Muscle of back (tissue), 3 donors: ENCODE measurements at regions not wholly inside any gene's neighbourhood (a gene's known extent, or its start where the extent isn't known, plus 50 kb on each side); places are given as distances from the start of the nearest gene placed in this dataset.
"Not testable (repeated sequence)": the region's sequence is repeated elsewhere in the genome, so short reads cannot be mapped to it uniquely, and the experiment has no call there.

Experiments
- DNase-seq, 3 donors: peaks; one replicate each; pipeline versions ENCODE4 v3.0.0 to v3.0.0-alpha.2; 2013

- DNase-seq: no peak
These were observed 208.4 kb upstream of the ADAMTS3 start for GRCh38 chr4:72777436-72777835.

GRCh38 chr4:72770708-72771107 lies 201.7 kb upstream of the ADAMTS3 start:
- DNase-seq: no peak

GRCh38 chr4:72768364-72768763 lies 199.3 kb upstream of the ADAMTS3 start:
- DNase-seq: no peak

GRCh38 chr4:72767618-72768302 lies 198.7 kb upstream of the ADAMTS3 start:
- peak in 1 of 3 donors; percentile 5 for DNase-seq

GRCh38 chr4:72765788-72766187 lies 196.8 kb upstream of the ADAMTS3 start:
- DNase-seq: not testable (repeated sequence)

- DNase-seq: no peak
These were observed 192.5 kb upstream of the ADAMTS3 start for GRCh38 chr4:72761368-72762038.

- DNase-seq: not testable (repeated sequence)
These were observed 184.4 kb upstream of the ADAMTS3 start for GRCh38 chr4:72753414-72753813.

- no peak for DNase-seq
These were observed 175.2 kb upstream of the ADAMTS3 start for GRCh38 chr4:72744103-72744725.

- no peak for DNase-seq
These were observed 174.1 kb upstream of the ADAMTS3 start for GRCh38 chr4:72743078-72743477.

GRCh38 chr4:72715299-72715698 lies 146.3 kb upstream of the ADAMTS3 start:
- DNase-seq: no peak

GRCh38 chr4:72714482-72715279 lies 145.7 kb upstream of the ADAMTS3 start:
- no peak for DNase-seq

GRCh38 chr4:72712997-72713396 lies 144.0 kb upstream of the ADAMTS3 start:
- no peak for DNase-seq

GRCh38 chr4:72709475-72709874 lies 140.5 kb upstream of the ADAMTS3 start:
- no peak for DNase-seq

- no peak for DNase-seq
These were observed 137.7 kb upstream of the ADAMTS3 start for GRCh38 chr4:72706684-72707083.

GRCh38 chr4:72704925-72705640 lies 136.1 kb upstream of the ADAMTS3 start:
- not testable (repeated sequence) for DNase-seq

GRCh38 chr4:72702948-72703347 lies 133.9 kb upstream of the ADAMTS3 start:
- no peak for DNase-seq

- peak; percentile 38 to 73 (median 45) for DNase-seq
These were observed 133.2 kb upstream of the ADAMTS3 start for GRCh38 chr4:72701987-72702819.

GRCh38 chr4:72690771-72691170 lies 121.8 kb upstream of the ADAMTS3 start:
- no peak for DNase-seq

- DNase-seq: no peak
These were observed 120.9 kb upstream of the ADAMTS3 start for GRCh38 chr4:72689923-72690322.

- DNase-seq: not testable (repeated sequence)
These were observed 117.4 kb upstream of the ADAMTS3 start for GRCh38 chr4:72686390-72686789.

GRCh38 chr4:72679666-72680065 lies 110.6 kb upstream of the ADAMTS3 start:
- DNase-seq: no peak
